HepG2 (cell line): ENCODE measurements at regions not wholly inside any gene's neighbourhood (a gene's known extent, or its start where the extent isn't known, plus 50 kb on each side); places are given as distances from the start of the nearest gene placed in this dataset.
A peak's percentile ranks its signal among the peaks of the same experiment; 100 is the strongest.

Source experiments
- ATAC-seq: fragments of 200-7000 bp; cut with Tn5 transposase; 3 replicates; pipeline ENCODE4 v1.9.1; 2020; ENCODE audit warnings: mild to moderate bottlenecking, moderate library complexity
- BruUV-seq: library from RNA; stranded (reverse); fragments of 400-500 nt; replicated peaks from 2 replicates; lab custom pipeline; 2021; lab: Mats Ljungman, UMichigan
- CTCF ChIA-PET: fragments of 300-600 bp; formaldehyde crosslinking; extraction: SDS; loops from one replicate; lab custom pipeline; 2021; ENCODE audit warnings: low total read pairs, inconsistent platforms, low intra/inter-chr PET ratio; lab: Yijun Ruan, JAX
- POLR2A ChIA-PET: fragments of 350-600 bp; sonication (Branson Sonifier 250); formaldehyde crosslinking; loops from one replicate; lab custom pipeline; 2020; ENCODE audit warnings: antibody characterized with exemption, inconsistent platforms; lab: Yijun Ruan, JAX
- DNase-seq: peaks from one replicate; pipeline ENCODE4 v3.0.0-alpha.2; 2015; ENCODE audit warnings: low spot score
- FAIRE-seq: peaks from 3 replicates; lab custom pipeline; 2011; peaks lifted over from hg19 to GRCh38; lab: Jason Lieb, UNC
- H2AFZ ChIP-seq: one replicate; pipeline ENCODE4 v1.6.1; 2011; ENCODE audit warnings: low read length, inconsistent platforms
- H3K27ac ChIP-seq: fragments of 300-600 bp; 3 replicates; pipeline ENCODE4 v1.8.0; 2011; ENCODE audit warnings: mixed run types, mild to moderate bottlenecking, mixed read lengths, low read length, inconsistent platforms; ENCODE audit not compliant: insufficient read depth; ENCODE audit errors: extremely low read length
- H3K27me3 ChIP-seq, 2 experiments: fragments of 200-600 bp in 1 of 2; 2 replicates in 1 of 2; 3 replicates in 1 of 2; pipeline versions ENCODE4 v1.6.0 to v1.8.0; 2011; ENCODE audit warnings: low read length in 2 of 2, mild to moderate bottlenecking in 2 of 2, moderate library complexity in 2 of 2, inconsistent platforms in 1 of 2; ENCODE audit not compliant: insufficient read depth in 2 of 2, control insufficient read depth in 1 of 2
- H3K36me3 ChIP-seq, 2 experiments: fragments of 200-600 bp in 1 of 2; replicated peaks in 1 of 2; 2 replicates in 1 of 2; 3 replicates in 1 of 2; pipeline versions ENCODE4 v1.5.1 to v1.8.0; 2011; ENCODE audit warnings: low read length in 2 of 2, inconsistent platforms in 1 of 2; ENCODE audit not compliant: insufficient read depth in 2 of 2, control insufficient read depth in 1 of 2
- H3K4me1 ChIP-seq: 2 replicates; pipeline ENCODE4 v1.5.1; 2012; ENCODE audit warnings: low read length, inconsistent platforms; ENCODE audit not compliant: insufficient read depth
- H3K4me2 ChIP-seq: 2 replicates; pipeline ENCODE4 v1.6.0; 2011; ENCODE audit warnings: low read depth, low read length, inconsistent platforms
- H3K4me3 ChIP-seq, 3 experiments: fragments of 200-600 bp in 1 of 3; sonication (generic), shearing (Covaris generic) in 1 of 3; replicated peaks in 1 of 3; 2 replicates each; pipeline ENCODE4 v1.5.1; 2011 to 2016; ENCODE audit warnings: low read length in 3 of 3, inconsistent platforms in 2 of 3, low read depth in 2 of 3, mild to moderate bottlenecking in 2 of 3, control low read depth in 1 of 3, mixed read lengths in 1 of 3; ENCODE audit not compliant: insufficient read depth in 1 of 3
- H3K79me2 ChIP-seq: one replicate; pipeline ENCODE4 v1.6.1; 2011; ENCODE audit warnings: low read length, inconsistent platforms; ENCODE audit not compliant: insufficient read depth
- H3K9ac ChIP-seq: 2 replicates; pipeline ENCODE4 v1.6.0; 2011; ENCODE audit warnings: mild to moderate bottlenecking, low read depth, low read length, inconsistent platforms; ENCODE audit not compliant: insufficient read depth
- H3K9me3 ChIP-seq: 2 replicates; pipeline ENCODE4 v1.5.1; 2012; ENCODE audit warnings: mild to moderate bottlenecking, low read length
- H4K20me1 ChIP-seq: 2 replicates; pipeline ENCODE4 v1.6.0; 2011; ENCODE audit warnings: inconsistent platforms, mild to moderate bottlenecking, low read length, moderate library complexity; ENCODE audit not compliant: insufficient read depth
- ADNP ChIP-seq: sonication (generic); formaldehyde crosslinking; IDR thresholded peaks from 2 replicates; pipeline ENCODE4 v1.4.0; 2020; ENCODE audit warnings: missing genetic modification reagents
- ATF5 ChIP-seq: sonication (generic); formaldehyde crosslinking; IDR thresholded peaks from 2 replicates; pipeline ENCODE4 v1.4.0; 2020; ENCODE audit warnings: mild to moderate bottlenecking, low read depth, missing genetic modification reagents
- HNRNPH1 ChIP-seq: fragments of 200-400 bp; formaldehyde crosslinking; optimal IDR thresholded peaks from 2 replicates; pipeline ENCODE3; 2017; ENCODE audit warnings: mild to moderate bottlenecking, low read depth, low read length
- MNT ChIP-seq: fragments of 450-650 bp; IDR thresholded peaks from 2 replicates; pipeline ENCODE4 v1.6.1; 2016
- NFATC3 ChIP-seq: sonication (generic); formaldehyde crosslinking; IDR thresholded peaks from 2 replicates; pipeline ENCODE4 v1.5.1; 2020; ENCODE audit warnings: mild to moderate bottlenecking, missing genetic modification reagents
- POGZ ChIP-seq: sonication (generic); formaldehyde crosslinking; IDR thresholded peaks from 2 replicates; pipeline ENCODE4 v1.4.0; 2020; ENCODE audit warnings: mild to moderate bottlenecking, missing genetic modification reagents
- ZNF10 ChIP-seq: sonication (generic); formaldehyde crosslinking; IDR thresholded peaks from 2 replicates; pipeline ENCODE4 v1.4.0; 2020; ENCODE audit warnings: mild to moderate bottlenecking, low read depth, missing genetic modification reagents, borderline replicate concordance
- WGBS: methylation state at CpG from one replicate; pipeline ENCODE4 v1.1.6; 2017; ENCODE audit warnings: low lambda C conversion rate; 5-methylcytosine and 5-hydroxymethylcytosine counted together
- in situ Hi-C: cut with HindIII; loops from 2 replicates; pipeline ENCODE4 v1.10.0; 2017; ENCODE audit warnings: low pct_unique_long_range_greater_than_20kb; ENCODE audit not compliant: extremely low pct_ligation_motif_present
- intact Hi-C: fragments of 100-400 bp; cut with micrococcal nuclease; formaldehyde crosslinking; loops from one replicate; pipeline ENCODE4 v1.10.0; 2022; ENCODE audit not compliant: unreplicated experiment

GRCh38 chr10:44832595-44833390 is 78.3 kb upstream of the TMEM72 start:
- no peak for TF ChIP-seq NFATC3 (CRISPR knock-in tag)
- no peak for TF ChIP-seq ZNF10 (CRISPR knock-in tag)
- TF ChIP-seq ADNP (CRISPR knock-in tag) = no peak
- peak; percentile 82 for TF ChIP-seq MNT
- no peak for TF ChIP-seq POGZ (CRISPR knock-in tag)
- no peak for TF ChIP-seq ATF5 (CRISPR knock-in tag)
- TF ChIP-seq HNRNPH1 = no peak
- Histone ChIP-seq H3K27me3 (no peaks in the 10 kb centered on the region; a peak in 1 of 5 replicates), H3K4me2 (no peak overlapping the region), H3K4me1 (0 out of 2 replicates have a peak, but pooled peaks cover 2% of the 10 kb centered on the region), H3K79me2 (no peaks in the 10 kb centered on the region), H3K4me3 (no peak overlapping the region), H4K20me1 (no peaks in the 10 kb centered on the region), H3K27ac (no peak overlapping the region), H3K9ac (no peak overlapping the region), H2AFZ (no peak overlapping the region), H3K9me3 (no peaks in the 10 kb centered on the region), H3K36me3 (no peaks in the 10 kb centered on the region)
- 22% methylated on average over 4 of the region's 6 CpGs for WGBS
- no peak for ATAC-seq
- intact Hi-C loops = no loop called here
- POLR2A ChIA-PET = no interaction called here
- in situ Hi-C loops = no loop called here
- no TSS peak for BruUV-seq
- DNase-seq = no peak
- CTCF ChIA-PET = no interaction called here
- no peak for FAIRE-seq
